AG04450 (cell line): ENCODE measurements at regions not wholly inside any gene's neighbourhood (a gene's known extent, or its start where the extent isn't known, plus 50 kb on each side); places are given as distances from the start of the nearest gene placed in this dataset.

Source experiments
- CTCF ChIA-PET: fragments of 300-600, 350-600 bp; formaldehyde crosslinking; extraction: SDS; loops from one replicate; lab custom pipeline; 2022; ENCODE audit warnings: antibody characterized with exemption, inconsistent platforms; lab: Charles Lee
- POLR2A ChIA-PET: fragments of 350-600 bp; formaldehyde crosslinking; extraction: SDS; loops from one replicate; lab custom pipeline; 2021; ENCODE audit warnings: antibody characterized with exemption, inconsistent platforms; lab: Yijun Ruan, JAX
- DNase-seq: peaks from one replicate; pipeline ENCODE4 v3.0.0-alpha.2; 2011; ENCODE audit warnings: low read depth, low spot score
- H3K27ac ChIP-seq: one replicate; pipeline ENCODE4 v1.5.1; 2012; ENCODE audit warnings: low read depth, low read length, control low read depth
- H3K27me3 ChIP-seq: one replicate; pipeline ENCODE4 v1.6.0; 2012; ENCODE audit warnings: low read length; ENCODE audit not compliant: control insufficient read depth, insufficient read depth
- H3K4me3 ChIP-seq: 2 replicates; pipeline ENCODE4 v1.5.1; 2011; ENCODE audit warnings: mild to moderate bottlenecking, low read depth, low read length, control low read depth
- H3K9me3 ChIP-seq: 2 replicates; pipeline ENCODE4 v1.5.1; 2012; ENCODE audit warnings: low read length; ENCODE audit not compliant: control insufficient read depth, insufficient read depth
- CTCF ChIP-seq: IDR thresholded peaks from 2 replicates; pipeline ENCODE4 v1.5.1; 2011; ENCODE audit warnings: low read depth, low read length, control low read depth, inconsistent platforms

GRCh38 chr3:72354486-72354885 lies 493.8 kb downstream of the SHQ1 start:
- H3K27ac ChIP-seq, result no peak overlapping the region
- no peaks in the 10 kb centered on the region for H3K9me3 ChIP-seq
- no peak overlapping the region for H3K4me3 ChIP-seq
- TF ChIP-seq CTCF, result no peak
- CTCF ChIA-PET, result no interaction called here
- no peak for DNase-seq
- POLR2A ChIA-PET, result no interaction called here
- H3K27me3 ChIP-seq, result peaks cover 4% of the 10 kb centered on the region

DNA sequence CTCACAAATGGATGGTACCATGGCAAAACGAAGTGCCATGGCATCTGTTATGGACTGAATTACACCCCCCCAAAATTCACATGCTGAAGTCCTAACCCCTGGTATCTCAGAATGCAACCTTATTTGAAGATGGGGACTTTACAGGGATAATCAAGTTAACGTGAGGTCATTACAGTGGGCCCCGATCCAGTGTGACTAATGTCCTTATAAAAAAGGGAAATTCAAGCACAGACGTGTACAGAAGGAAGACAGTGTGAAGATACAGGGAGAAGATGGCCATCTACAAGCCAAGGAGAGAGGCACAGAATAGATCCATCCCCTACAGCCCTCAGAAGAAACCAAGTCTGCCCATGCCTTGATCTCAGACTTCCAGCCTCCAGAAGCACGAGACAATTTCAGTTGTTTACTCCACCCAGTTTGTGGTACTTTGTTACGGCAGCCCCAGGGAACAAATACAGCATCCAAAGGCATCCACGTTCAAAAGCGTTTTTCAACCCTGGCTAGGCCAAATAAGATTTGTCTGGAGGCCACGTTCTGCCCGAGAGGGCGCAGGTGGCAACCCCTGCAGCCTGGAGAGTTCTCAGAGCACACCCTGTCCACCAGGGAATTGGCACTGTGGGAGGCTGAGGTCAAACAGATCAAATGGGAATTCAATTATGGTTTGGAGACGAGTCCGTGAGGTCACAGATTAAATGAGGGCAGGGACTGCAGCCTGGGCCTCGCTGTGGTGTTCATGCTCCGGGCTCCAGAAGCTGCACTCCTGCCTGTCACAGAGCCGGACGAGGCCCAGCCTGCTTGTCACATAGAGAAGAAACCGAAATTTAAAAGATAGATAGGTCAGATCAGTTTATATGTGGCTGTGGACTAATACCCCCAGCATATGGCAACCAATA lies 494.8 kb downstream of the SHQ1 start:
- H3K4me3 ChIP-seq, result no peak overlapping the region
- no peak overlapping the region for H3K27ac ChIP-seq
- CTCF ChIA-PET, result no interaction called here
- H3K9me3 ChIP-seq, result no peaks in the 10 kb centered on the region
- TF ChIP-seq CTCF, result no peak
- no peak for DNase-seq
- POLR2A ChIA-PET, result no interaction called here
- peaks cover 3% of the 10 kb centered on the region for H3K27me3 ChIP-seq

DNA sequence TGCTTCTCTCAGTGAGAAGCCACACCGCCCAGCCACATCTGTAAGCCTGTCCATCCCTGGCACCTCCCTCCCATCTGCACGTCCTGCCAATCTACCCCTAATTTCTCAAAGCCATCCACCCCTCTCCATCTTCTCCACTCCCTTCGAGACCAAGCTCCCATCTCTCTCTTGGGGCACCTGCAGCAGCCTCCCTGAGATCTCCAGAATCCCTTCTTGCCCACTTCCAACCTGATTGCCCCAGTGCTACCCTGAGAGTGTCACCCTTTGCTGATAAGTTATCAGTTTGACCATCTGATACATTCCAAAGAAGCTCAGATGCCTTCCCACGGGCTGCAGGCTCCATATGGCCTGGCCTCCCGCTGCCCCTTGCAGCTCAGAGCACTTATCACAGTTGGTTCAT lies 496.1 kb downstream of the SHQ1 start:
- Histone ChIP-seq H3K27ac (no peak overlapping the region), H3K4me3 (no peak overlapping the region), H3K27me3 (peaks cover 3% of the 10 kb centered on the region), H3K9me3 (no peaks in the 10 kb centered on the region)
- no peak for TF ChIP-seq CTCF
- CTCF ChIA-PET, result no interaction called here
- no peak for DNase-seq
- POLR2A ChIA-PET, result no interaction called here

- no peak for DNase-seq
- Histone ChIP-seq H3K4me3 (no peak overlapping the region), H3K9me3 (no peaks in the 10 kb centered on the region), H3K27ac (no peak overlapping the region), H3K27me3 (peaks cover 3% of the 10 kb centered on the region)
- POLR2A ChIA-PET, result no interaction called here
- CTCF ChIA-PET, result no interaction called here
- TF ChIP-seq CTCF, result no peak
Measured at GRCh38 chr3:72351536-72351935, 496.7 kb downstream of the SHQ1 start.

- DNase-seq, result no peak
- no peak for TF ChIP-seq CTCF
- CTCF ChIA-PET, result no interaction called here
- Histone ChIP-seq H3K27me3 (peaks cover 3% of the 10 kb centered on the region), H3K27ac (no peak overlapping the region), H3K9me3 (no peaks in the 10 kb centered on the region), H3K4me3 (no peak overlapping the region)
- POLR2A ChIA-PET, result no interaction called here
Measured at GRCh38 chr3:72350761-72351505, 497.3 kb downstream of the SHQ1 start.
